HG03354 (cell line): ENCODE measurements at regions not wholly inside any gene's neighbourhood (a gene's known extent, or its start where the extent isn't known, plus 50 kb on each side); places are given as distances from the start of the nearest gene placed in this dataset.

Experiments used
- ATAC-seq: cut with Tn5 transposase; IDR thresholded peaks from one replicate; pipeline ENCODE4 v1.9.1; 2021; ENCODE audit warnings: mild to moderate bottlenecking; ENCODE audit not compliant: unreplicated experiment, poor library complexity, severe bottlenecking

- ATAC-seq = no peak
These were observed 68.2 kb upstream of the WSCD2 start for GRCh38 chr12:108060903-108061302.

GRCh38 chr12:108063192-108063591 lies 65.9 kb upstream of the WSCD2 start:
- ATAC-seq = no peak

DNA sequence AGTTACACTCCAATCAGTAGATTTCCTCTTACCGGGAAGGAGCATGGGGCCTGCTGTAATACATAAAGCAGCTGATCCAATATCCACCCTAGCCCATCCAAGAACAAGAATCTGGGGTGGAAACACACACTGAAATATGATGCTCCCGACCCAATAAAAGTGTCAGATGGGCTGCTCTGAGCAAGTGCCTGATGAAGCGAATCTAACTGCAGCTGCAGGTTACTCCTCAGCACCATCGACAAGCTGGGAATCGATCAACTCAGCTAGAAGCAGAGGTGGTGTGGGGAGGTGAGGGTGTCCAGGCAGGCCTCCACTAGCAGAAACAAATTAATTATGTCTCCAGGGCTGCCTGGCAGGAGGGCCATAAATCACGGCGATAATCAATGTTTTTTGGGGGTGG lies 64.0 kb upstream of the WSCD2 start:
- ATAC-seq = no peak

- ATAC-seq = no peak
These were observed 62.2 kb upstream of the WSCD2 start for GRCh38 chr12:108066583-108067577.

GRCh38 chr12:108069651-108070165 lies 59.4 kb upstream of the WSCD2 start:
- no peak for ATAC-seq

DNA sequence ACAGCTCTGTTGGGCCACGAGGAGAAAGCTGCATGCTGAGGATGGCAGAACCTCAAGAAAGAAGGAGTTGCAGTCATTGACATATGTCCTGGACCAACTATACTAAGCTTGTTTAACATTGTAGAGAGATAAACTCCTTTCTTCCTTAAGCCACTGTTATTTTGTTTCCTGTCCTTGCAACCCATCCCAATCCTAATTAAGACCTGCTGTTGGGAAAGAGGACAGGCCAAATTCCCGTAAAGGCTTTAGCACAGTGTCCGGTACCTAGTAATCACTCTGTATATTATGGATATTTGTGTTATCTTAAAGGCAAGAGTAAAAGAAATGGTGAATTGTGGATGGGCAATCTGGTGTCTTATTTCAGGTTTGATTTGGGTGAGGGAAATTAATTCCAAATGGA lies 53.5 kb upstream of the WSCD2 start:
- no peak for ATAC-seq

GRCh38 chr12:108076556-108076955 lies 52.5 kb upstream of the WSCD2 start:
- ATAC-seq = no peak

DNA sequence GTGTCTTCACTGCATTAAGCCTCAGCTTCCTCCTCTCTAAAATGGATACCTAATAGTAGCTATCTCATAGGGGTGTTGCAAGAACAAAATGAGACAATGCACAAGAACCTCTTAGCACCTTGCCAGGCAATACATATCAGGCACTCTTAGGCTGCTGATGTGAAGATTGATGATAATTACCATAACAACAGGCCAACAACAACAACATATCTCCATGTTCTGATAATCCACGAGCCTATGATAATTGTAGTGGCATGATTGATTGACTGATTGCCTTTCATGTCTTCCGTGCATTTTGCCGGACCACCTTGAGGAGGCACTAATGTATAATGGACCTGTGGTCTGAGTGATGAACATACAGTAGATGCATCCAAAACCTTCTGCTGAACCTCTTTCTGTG lies 50.7 kb upstream of the WSCD2 start:
- no peak for ATAC-seq
